GM10266 (cell line): ENCODE measurements at regions not wholly inside any gene's neighbourhood (a gene's known extent, or its start where the extent isn't known, plus 50 kb on each side); places are given as distances from the start of the nearest gene placed in this dataset.

Experiments
- DNase-seq: peaks from one replicate; pipeline ENCODE4 v3.0.0; 2012; ENCODE audit errors: extremely low spot score
- TF ChIP-seq, protein P1 (sequence below): IDR thresholded peaks from 2 replicates; pipeline ENCODE4 v1.5.1; 2012; ENCODE audit warnings: mild to moderate bottlenecking, low read depth; ENCODE audit not compliant: control insufficient read depth, insufficient read depth; ENCODE audit errors: missing control alignments

DNA sequence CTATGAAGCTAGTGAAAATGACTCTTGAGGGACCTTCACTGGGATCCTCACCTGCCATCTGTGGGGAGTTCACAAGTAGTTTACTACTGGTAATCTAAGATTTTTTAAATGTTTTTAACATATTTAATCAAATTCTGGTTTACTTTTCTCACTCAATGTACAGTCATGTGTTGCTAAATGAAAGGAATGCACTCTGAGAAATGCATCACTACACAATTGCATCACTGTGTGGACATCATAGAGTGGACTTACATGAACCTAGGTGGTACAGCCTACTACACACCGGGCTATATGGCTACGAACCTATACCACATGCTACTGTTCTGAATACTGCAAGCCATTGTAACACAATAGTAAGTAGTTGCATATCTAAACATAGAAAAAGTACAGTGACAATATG lies 528.0 kb downstream of the BCL11A start:
- TF ChIP-seq, protein P1, sequence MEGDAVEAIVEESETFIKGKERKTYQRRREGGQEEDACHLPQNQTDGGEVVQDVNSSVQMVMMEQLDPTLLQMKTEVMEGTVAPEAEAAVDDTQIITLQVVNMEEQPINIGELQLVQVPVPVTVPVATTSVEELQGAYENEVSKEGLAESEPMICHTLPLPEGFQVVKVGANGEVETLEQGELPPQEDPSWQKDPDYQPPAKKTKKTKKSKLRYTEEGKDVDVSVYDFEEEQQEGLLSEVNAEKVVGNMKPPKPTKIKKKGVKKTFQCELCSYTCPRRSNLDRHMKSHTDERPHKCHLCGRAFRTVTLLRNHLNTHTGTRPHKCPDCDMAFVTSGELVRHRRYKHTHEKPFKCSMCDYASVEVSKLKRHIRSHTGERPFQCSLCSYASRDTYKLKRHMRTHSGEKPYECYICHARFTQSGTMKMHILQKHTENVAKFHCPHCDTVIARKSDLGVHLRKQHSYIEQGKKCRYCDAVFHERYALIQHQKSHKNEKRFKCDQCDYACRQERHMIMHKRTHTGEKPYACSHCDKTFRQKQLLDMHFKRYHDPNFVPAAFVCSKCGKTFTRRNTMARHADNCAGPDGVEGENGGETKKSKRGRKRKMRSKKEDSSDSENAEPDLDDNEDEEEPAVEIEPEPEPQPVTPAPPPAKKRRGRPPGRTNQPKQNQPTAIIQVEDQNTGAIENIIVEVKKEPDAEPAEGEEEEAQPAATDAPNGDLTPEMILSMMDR = no peak
- no peak for DNase-seq

DNA sequence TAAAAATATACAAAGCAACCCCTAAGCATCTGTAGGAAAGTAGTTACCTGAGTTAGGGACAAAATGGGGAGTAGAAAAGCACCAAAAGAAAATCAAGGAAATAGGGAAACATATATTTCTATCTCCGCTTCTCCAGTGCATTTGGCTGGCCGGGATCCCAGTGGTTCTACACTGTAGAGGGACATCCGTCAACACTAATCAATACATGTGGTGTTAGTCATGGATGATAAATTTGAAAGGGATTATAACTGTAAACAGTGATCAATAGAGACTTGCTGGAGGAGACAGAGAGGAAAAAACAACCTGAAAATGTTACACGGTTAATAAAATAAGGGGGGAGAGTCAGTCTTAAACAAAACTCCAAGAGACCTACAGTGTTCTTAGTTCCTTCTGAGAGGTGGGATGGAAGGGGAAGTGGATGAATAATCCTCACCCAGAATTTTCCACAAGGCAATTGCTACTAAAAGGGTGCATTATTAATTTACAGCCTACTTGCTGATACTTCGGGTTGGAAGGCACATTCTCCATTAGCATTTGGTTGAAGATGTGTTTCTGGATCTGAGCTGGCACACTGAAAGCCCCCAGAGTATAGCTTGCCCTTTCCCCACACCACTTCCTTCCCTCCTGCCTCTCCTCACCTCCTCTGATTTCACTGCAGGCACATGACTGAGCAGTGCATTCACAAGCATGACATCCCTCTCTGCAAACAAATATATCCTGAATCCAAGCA lies 530.0 kb downstream of the BCL11A start:
- DNase-seq = no peak
- TF ChIP-seq, protein P1 = no peak

DNA sequence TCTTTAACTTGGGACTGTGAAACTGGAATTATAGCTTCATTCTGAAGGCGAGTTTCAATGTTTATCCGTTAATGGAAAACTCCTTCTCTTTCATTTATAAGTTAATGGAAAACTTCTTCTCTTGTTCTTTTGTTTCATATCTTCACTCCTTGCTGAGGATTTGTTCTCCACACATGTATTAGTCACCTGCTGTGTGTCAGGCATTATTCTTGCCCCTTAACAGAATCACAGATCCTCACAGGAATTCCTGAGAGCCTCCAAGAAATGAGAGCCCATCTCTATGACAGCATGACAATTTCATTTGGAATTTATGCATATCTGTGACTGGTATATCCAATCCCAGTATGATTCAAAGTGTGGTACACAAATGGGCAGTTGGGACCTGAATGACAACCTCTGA lies 545.8 kb downstream of the BCL11A start:
- TF ChIP-seq, protein P1 = no peak
- no peak for DNase-seq

DNA sequence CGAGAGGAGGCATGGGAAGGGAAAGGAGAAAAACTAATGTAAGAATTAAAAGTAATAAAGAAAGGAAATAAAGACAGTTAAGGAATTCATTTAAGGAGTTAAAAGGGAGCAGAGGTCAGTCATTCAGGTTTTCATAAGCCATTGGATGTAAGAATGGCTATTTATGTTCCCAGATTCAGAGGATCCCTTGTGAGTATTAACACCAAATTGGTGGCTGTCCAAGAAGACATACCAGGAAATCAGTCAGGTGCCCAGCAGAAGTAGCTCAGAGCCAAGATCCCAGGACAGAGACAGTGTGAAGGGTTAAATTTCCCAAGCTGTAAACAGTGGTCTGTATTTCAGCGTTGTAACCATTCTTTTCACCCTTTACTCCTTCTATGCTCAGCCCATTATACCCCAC lies 550.4 kb downstream of the BCL11A start:
- TF ChIP-seq, protein P1 = no peak
- no peak for DNase-seq

DNA sequence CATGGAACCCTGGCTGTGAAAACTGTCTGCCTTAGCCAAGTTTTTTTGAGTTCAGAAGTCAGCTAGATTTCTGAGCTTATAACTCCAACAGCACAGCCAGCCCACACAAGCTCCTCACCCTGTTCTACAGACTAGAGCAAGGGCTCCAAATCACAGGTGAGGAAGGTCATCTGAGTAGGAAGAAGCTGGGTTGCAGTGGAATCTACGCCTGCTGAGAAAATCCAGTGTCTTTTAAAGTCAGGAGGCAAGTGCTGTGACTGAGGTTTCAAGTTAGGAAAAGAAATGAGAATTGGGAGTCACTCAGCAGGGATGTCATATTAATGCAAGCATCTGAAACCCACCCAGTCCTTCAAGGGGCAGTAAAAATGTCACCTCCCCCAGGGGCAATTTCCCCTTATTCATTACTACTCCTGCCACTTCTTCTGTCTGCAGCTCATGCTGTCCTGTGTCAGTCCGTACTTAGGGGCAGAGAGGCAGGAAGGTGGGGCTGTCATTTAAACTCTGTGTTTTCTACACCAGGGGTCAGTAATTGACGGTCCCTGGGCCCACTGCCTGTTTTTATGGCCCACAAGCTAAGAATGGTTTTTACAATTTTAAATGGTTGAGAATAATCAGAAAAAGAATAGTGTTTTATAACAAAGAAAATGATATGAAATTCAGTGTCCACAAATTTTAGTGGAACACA lies 551.1 kb downstream of the BCL11A start:
- TF ChIP-seq, protein P1 = no peak
- DNase-seq = no peak

DNA sequence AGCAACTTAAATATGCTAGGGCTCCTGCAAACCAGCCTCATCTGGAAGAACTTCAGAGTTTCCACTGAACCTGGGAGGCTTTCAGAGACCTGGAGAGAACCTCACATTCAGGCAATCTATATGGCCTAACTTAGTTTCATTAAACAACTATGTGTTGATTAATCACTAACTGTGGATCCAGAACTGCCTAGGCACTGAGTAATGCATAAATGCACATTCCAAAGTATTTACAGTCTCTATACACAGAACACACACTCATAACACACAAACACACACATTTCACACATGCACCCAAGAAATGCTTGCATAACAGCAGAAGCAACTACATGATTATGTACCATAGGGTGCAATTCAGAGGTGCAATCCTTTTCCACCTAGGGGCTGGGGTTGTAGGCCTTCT lies 552.8 kb downstream of the BCL11A start:
- TF ChIP-seq, protein P1 = no peak
- no peak for DNase-seq

DNA sequence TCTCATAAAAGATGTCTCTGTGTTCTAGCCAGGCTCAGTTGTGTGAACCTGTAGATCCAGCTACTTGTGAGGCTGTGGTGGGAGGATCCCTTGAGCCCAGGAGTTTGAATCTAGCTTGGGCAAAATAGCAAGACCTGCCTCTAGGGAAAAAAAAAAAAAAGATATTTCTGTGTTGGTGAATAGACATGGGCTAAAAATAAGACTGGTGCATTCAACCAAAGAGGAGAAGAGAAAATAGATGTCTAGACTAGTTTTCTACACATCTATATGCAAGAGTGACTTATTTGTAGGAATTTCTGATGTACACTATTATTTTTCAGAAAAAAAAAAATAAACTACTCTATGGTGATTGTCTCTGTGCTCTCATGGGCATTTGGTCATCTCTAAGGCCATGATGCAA lies 555.1 kb downstream of the BCL11A start:
- TF ChIP-seq, protein P1 = no peak
- no peak for DNase-seq
